ENCODE measurements at regions not wholly inside any gene's neighbourhood (a gene's known extent, or its start where the extent isn't known, plus 50 kb on each side); places are given as distances from the start of the nearest gene placed in this dataset.

- H3K36me3 ChIP-seq (ENCODE audit: insufficient read depth): no peaks in the 10 kb centered on the region; the same call in 1 of the 2 replicates
- ATAC-seq (no peak), DNase-seq (ENCODE audit: low spot score) (no peak)
- peak overlapping the region; percentile 74; the same call in 1 of the 2 replicates for H2AFZ ChIP-seq
- H3K27ac ChIP-seq (ENCODE audit: low read depth): no peak overlapping the region
- TF ChIP-seq, protein P1, sequence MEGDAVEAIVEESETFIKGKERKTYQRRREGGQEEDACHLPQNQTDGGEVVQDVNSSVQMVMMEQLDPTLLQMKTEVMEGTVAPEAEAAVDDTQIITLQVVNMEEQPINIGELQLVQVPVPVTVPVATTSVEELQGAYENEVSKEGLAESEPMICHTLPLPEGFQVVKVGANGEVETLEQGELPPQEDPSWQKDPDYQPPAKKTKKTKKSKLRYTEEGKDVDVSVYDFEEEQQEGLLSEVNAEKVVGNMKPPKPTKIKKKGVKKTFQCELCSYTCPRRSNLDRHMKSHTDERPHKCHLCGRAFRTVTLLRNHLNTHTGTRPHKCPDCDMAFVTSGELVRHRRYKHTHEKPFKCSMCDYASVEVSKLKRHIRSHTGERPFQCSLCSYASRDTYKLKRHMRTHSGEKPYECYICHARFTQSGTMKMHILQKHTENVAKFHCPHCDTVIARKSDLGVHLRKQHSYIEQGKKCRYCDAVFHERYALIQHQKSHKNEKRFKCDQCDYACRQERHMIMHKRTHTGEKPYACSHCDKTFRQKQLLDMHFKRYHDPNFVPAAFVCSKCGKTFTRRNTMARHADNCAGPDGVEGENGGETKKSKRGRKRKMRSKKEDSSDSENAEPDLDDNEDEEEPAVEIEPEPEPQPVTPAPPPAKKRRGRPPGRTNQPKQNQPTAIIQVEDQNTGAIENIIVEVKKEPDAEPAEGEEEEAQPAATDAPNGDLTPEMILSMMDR (conservative IDR thresholded peaks at IDR 0.05; ENCODE audit: low read depth in 2 of 2): no peak
- TF ChIP-seq ZNF114 (CRISPR knock-in tag; IDR thresholded peaks at IDR 0.05) (no peak), ETS1 (IDR thresholded peaks at IDR 0.05) (no peak), POLR2AphosphoS5 (IDR thresholded peaks at IDR 0.05; ENCODE audit: low read depth) (no peak), EZH2 (IDR thresholded peaks at IDR 0.05; ENCODE audit: low read depth, unreplicated experiment) (no peak), JUNB (IDR thresholded peaks at IDR 0.05; ENCODE audit: unreplicated experiment) (no peak), ZNF331 (CRISPR knock-in tag; IDR thresholded peaks at IDR 0.05; ENCODE audit: low read depth) (no peak), NANOG (IDR thresholded peaks at IDR 0.05; ENCODE audit: borderline replicate concordance) (no peak), CREB1 (CRISPR knock-in tag; IDR thresholded peaks at IDR 0.05; ENCODE audit: low read depth) (no peak)
- no peak overlapping the region for H3K4me3 ChIP-seq
- no peaks in the 10 kb centered on the region for H3K79me2 ChIP-seq (replicated peaks; ENCODE audit: insufficient read depth)
- no peak overlapping the region for H3K4me3 Mint-ChIP-seq
- peaks cover 4% of the 10 kb centered on the region; the same call in 1 of the 2 replicates for H3K9me2 ChIP-seq (ENCODE audit: insufficient read depth)
- H3K4me1 Mint-ChIP-seq: peaks cover 6% of the 10 kb centered on the region
- H3K36me3 Mint-ChIP-seq (ENCODE audit: low read depth): peaks cover 5% of the 10 kb centered on the region; the same call in 1 of the 3 replicates
- H3K27me3 ChIP-seq (ENCODE audit: insufficient read depth): no peaks in the 10 kb centered on the region
- H3K9me3 Mint-ChIP-seq: peaks cover 5% of the 10 kb centered on the region; the same call in 1 of the 3 replicates
- no peaks in the 10 kb centered on the region for H3K4me1 ChIP-seq (ENCODE audit: insufficient read depth)
- H4K20me1 ChIP-seq (replicated peaks; ENCODE audit: insufficient read depth): no peaks in the 10 kb centered on the region
- H3K27ac Mint-ChIP-seq: no peak overlapping the region
- H3K4me2 ChIP-seq: no peak overlapping the region
- no peaks in the 10 kb centered on the region for H3F3A ChIP-seq (replicated peaks; ENCODE audit: low read depth)
- no peaks in the 10 kb centered on the region for H3K27me3 Mint-ChIP-seq (ENCODE audit: insufficient read depth, low read depth, poor library complexity)
Observed at GRCh38 chr2:107466984-107467773, 359.5 kb upstream of the RGPD4 start.

DNA sequence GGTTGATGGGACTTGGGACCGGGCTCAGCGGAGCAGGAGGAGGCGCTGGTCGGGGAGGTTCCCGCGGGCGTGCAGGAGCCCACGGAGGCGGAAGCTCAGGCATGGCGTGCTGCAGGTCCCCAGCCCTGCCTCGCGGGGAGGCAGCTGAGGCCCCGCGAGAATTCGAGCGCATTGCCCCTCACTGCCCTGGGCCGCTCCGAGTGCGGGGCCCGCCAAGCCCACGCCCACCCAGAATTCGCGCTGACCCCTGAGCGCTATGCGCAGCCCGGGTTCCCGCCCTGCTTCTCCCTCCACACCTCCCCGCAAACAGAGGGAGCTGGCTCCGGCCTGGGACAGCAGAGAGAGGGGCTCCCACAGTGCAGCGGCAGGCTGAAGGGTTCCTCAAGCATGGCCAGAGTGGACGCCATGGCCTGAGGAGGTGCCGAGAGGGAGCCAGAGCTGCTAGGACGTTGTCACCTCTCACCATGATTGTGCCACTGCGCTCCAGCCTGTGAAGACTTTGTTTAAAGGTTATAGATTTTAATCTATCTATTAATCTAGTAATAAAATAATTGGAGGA lies 357.2 kb upstream of the RGPD4 start:
- no peaks in the 10 kb centered on the region for H4K20me1 ChIP-seq (replicated peaks; ENCODE audit: insufficient read depth)
- ATAC-seq: no peak
- peaks cover 6% of the 10 kb centered on the region for H3K4me1 Mint-ChIP-seq
- TF ChIP-seq ZNF114 (CRISPR knock-in tag; IDR thresholded peaks at IDR 0.05): no peak
- TF ChIP-seq NANOG (IDR thresholded peaks at IDR 0.05; ENCODE audit: borderline replicate concordance): no peak
- TF ChIP-seq EZH2 (IDR thresholded peaks at IDR 0.05; ENCODE audit: low read depth, unreplicated experiment): no peak
- TF ChIP-seq, protein P1 (conservative IDR thresholded peaks at IDR 0.05; ENCODE audit: low read depth in 2 of 2): no peak
- no peak for TF ChIP-seq JUNB (IDR thresholded peaks at IDR 0.05; ENCODE audit: unreplicated experiment)
- TF ChIP-seq REST (IDR thresholded peaks at IDR 0.05; ENCODE audit: unreplicated experiment): no peak
- no peak for TF ChIP-seq EZH2phosphoT487 (IDR thresholded peaks at IDR 0.05; ENCODE audit: unreplicated experiment)

More for the DNA sequence above, 357.2 kb upstream of the RGPD4 start:
- H3F3A ChIP-seq (replicated peaks; ENCODE audit: low read depth): no peaks in the 10 kb centered on the region
- Mint-ChIP-seq H3K27ac (no peak overlapping the region), H3K36me3 (ENCODE audit: low read depth) (peaks cover 5% of the 10 kb centered on the region; the same call in 2 of the 3 replicates), H3K9me3 (peaks cover 5% of the 10 kb centered on the region; the same call in 1 of the 3 replicates), H3K4me3 (no peak overlapping the region), H3K27me3 (ENCODE audit: insufficient read depth, low read depth, poor library complexity) (no peaks in the 10 kb centered on the region)
- no peak overlapping the region for H3K27ac ChIP-seq (ENCODE audit: low read depth)
- H2AFZ ChIP-seq: no peak overlapping the region
- H3K36me3 ChIP-seq (ENCODE audit: insufficient read depth): no peaks in the 10 kb centered on the region
- H3K27me3 ChIP-seq (ENCODE audit: insufficient read depth): no peaks in the 10 kb centered on the region
- H3K9me2 ChIP-seq (ENCODE audit: insufficient read depth): peaks cover 2% of the 10 kb centered on the region; the same call in 1 of the 2 replicates
- H3K4me2 ChIP-seq: no peak overlapping the region
- no peaks in the 10 kb centered on the region for H3K4me1 ChIP-seq (ENCODE audit: insufficient read depth)
- H3K79me2 ChIP-seq (replicated peaks; ENCODE audit: insufficient read depth): no peaks in the 10 kb centered on the region
- H3K4me3 ChIP-seq: no peak overlapping the region
- no peak for DNase-seq (ENCODE audit: low spot score)
